A673 (cell line): ENCODE measurements at regions not wholly inside any gene's neighbourhood (a gene's known extent, or its start where the extent isn't known, plus 50 kb on each side); places are given as distances from the start of the nearest gene placed in this dataset.

Experiments
- EZH2 ChIP-seq: fragments of 200-600 bp; sonication (generic); IDR thresholded peaks from 2 replicates; pipeline ENCODE4 v1.6.1; 2017; ENCODE audit warnings: borderline replicate concordance, low read depth, mild to moderate bottlenecking, mixed read lengths, antibody characterized with exemption, low read length; ENCODE audit not compliant: poor library complexity, severe bottlenecking
- TF ChIP-seq, protein P1 (sequence below): fragments of 300-800, 200-600 bp; sonication (generic); conservative IDR thresholded peaks from 2 replicates; pipeline ENCODE4 v1.5.1; 2017; ENCODE audit warnings: low read depth, mild to moderate bottlenecking, antibody characterized with exemption, low read length, moderate library complexity, mixed read lengths

- TF ChIP-seq, protein P1, sequence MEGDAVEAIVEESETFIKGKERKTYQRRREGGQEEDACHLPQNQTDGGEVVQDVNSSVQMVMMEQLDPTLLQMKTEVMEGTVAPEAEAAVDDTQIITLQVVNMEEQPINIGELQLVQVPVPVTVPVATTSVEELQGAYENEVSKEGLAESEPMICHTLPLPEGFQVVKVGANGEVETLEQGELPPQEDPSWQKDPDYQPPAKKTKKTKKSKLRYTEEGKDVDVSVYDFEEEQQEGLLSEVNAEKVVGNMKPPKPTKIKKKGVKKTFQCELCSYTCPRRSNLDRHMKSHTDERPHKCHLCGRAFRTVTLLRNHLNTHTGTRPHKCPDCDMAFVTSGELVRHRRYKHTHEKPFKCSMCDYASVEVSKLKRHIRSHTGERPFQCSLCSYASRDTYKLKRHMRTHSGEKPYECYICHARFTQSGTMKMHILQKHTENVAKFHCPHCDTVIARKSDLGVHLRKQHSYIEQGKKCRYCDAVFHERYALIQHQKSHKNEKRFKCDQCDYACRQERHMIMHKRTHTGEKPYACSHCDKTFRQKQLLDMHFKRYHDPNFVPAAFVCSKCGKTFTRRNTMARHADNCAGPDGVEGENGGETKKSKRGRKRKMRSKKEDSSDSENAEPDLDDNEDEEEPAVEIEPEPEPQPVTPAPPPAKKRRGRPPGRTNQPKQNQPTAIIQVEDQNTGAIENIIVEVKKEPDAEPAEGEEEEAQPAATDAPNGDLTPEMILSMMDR: no peak
- no peak for TF ChIP-seq EZH2
Measured at GRCh38 chr3:64958199-64958843, 270.5 kb upstream of the ADAMTS9 start.
